MM.1S (cell line): ENCODE measurements at regions not wholly inside any gene's neighbourhood (a gene's known extent, or its start where the extent isn't known, plus 50 kb on each side); places are given as distances from the start of the nearest gene placed in this dataset.

Source experiments
- DNase-seq: peaks from one replicate; pipeline ENCODE4 v3.0.0-alpha.2; 2015
- H2AFZ ChIP-seq: fragments of 300-600 bp; sonication (generic); 2 replicates; pipeline ENCODE4 v1.6.0; 2016; ENCODE audit warnings: antibody characterized with exemption, low read length
- H3F3A ChIP-seq: fragments of 300-600 bp; sonication (generic); 2 replicates; pipeline ENCODE4 v1.6.1; 2016; ENCODE audit warnings: mild to moderate bottlenecking, antibody characterized with exemption, low read length, moderate library complexity, mixed read lengths; ENCODE audit not compliant: insufficient read depth
- H3K27ac ChIP-seq: fragments of 300-600 bp; sonication (generic); 2 replicates; pipeline ENCODE4 v1.5.1; 2016; ENCODE audit warnings: mild to moderate bottlenecking, low read length
- H3K27me3 ChIP-seq: fragments of 300-600 bp; sonication (generic); replicated peaks from 2 replicates; pipeline ENCODE4 v1.6.0; 2016; ENCODE audit warnings: low read length; ENCODE audit not compliant: insufficient read depth
- H3K36me3 ChIP-seq: fragments of 300-600 bp; sonication (generic); replicated peaks from 2 replicates; pipeline ENCODE4 v1.6.1; 2016; ENCODE audit warnings: mild to moderate bottlenecking, low read length, mixed read lengths; ENCODE audit not compliant: insufficient read depth
- H3K4me1 ChIP-seq: fragments of 300-600 bp; sonication (generic); 2 replicates; pipeline ENCODE4 v1.6.1; 2016; ENCODE audit warnings: low read length, mixed read lengths
- H3K4me2 ChIP-seq: fragments of 300-600 bp; sonication (generic); 2 replicates; pipeline ENCODE4 v1.6.0; 2016; ENCODE audit warnings: low read depth, low read length
- H3K4me3 ChIP-seq: fragments of 300-600 bp; sonication (generic); 2 replicates; pipeline ENCODE4 v1.5.1; 2016; ENCODE audit warnings: low read length, mixed read lengths
- H3K79me2 ChIP-seq: fragments of 300-600 bp; sonication (generic); 2 replicates; pipeline ENCODE4 v1.6.1; 2016; ENCODE audit warnings: mixed run types, low read length, mixed read lengths
- H3K9ac ChIP-seq: fragments of 300-600 bp; sonication (generic); 2 replicates; pipeline ENCODE4 v1.6.1; 2016; ENCODE audit warnings: low read length, mixed read lengths
- H3K9me2 ChIP-seq: fragments of 300-600 bp; sonication (generic); replicated peaks from 2 replicates; pipeline ENCODE4 v1.6.1; 2016; ENCODE audit warnings: mild to moderate bottlenecking, low read length, mixed read lengths; ENCODE audit not compliant: insufficient read depth
- H3K9me3 ChIP-seq: fragments of 300-600 bp; sonication (generic); replicated peaks from 2 replicates; pipeline ENCODE4 v1.6.1; 2016; ENCODE audit warnings: mild to moderate bottlenecking, low read length, mixed read lengths; ENCODE audit not compliant: insufficient read depth
- H4K20me1 ChIP-seq: fragments of 300-600 bp; sonication (generic); 2 replicates; pipeline ENCODE4 v1.6.1; 2016; ENCODE audit warnings: mild to moderate bottlenecking, low read length, moderate library complexity, mixed read lengths; ENCODE audit not compliant: insufficient read depth
- EZH2 ChIP-seq: fragments of 300-600 bp; sonication (generic); optimal IDR thresholded peaks from 2 replicates; pipeline ENCODE3; 2017; ENCODE audit warnings: low read depth, mild to moderate bottlenecking, antibody characterized with exemption, low read length, mixed read lengths
- EZH2phosphoT487 ChIP-seq: fragments of 300-600 bp; sonication (generic); IDR thresholded peaks from 2 replicates; pipeline ENCODE4 v1.6.1; 2018; ENCODE audit warnings: antibody characterized with exemption, low read length
- TF ChIP-seq, protein P1 (sequence below): fragments of 300-600 bp; sonication (generic); IDR thresholded peaks from 2 replicates; pipeline ENCODE4 v1.5.1; 2016; ENCODE audit warnings: antibody characterized with exemption, low read length, mixed read lengths

DNA sequence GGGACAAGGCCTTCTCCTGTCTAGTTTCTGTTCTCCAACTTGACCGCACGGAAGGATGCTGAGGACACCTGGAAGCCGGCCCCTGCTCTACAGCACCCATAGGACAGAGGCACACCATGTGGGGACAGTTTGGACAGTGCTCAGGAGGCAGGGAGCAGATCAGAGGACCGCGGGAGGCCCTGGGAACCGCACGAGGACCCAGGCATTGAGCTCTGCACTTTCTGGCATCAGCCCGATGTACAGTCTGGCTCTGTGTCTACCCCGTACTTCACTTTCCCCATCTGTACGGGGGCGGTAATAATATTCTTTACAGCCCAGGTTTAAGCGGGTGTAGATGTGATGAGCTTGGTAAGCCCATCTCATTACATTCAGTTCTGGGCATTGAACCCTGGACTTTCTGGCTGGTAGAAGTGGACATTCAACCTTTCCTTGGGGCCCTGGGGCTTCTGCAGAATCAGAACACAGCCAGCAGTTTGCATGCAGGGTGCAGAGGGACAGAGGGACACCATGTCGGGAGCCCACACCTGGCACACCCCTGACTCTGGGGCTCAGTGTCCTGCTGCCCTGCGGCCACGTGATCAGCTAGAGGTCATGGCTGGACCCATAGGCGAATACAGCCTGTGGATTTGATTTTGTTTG, 258.7 kb downstream of the SEC14L1 start:
- no peak for DNase-seq
- Histone ChIP-seq H3K4me3 (no peak overlapping the region), H4K20me1 (no peaks in the 10 kb centered on the region; the same call in 1 of the 2 replicates), H3K4me1 (no peaks in the 10 kb centered on the region), H3K79me2 (peaks cover 95% of the 10 kb centered on the region), H2AFZ (no peak overlapping the region), H3K9me2 (no peaks in the 10 kb centered on the region), H3K36me3 (no peaks in the 10 kb centered on the region), H3K27ac (no peak overlapping the region), H3K27me3 (no peaks in the 10 kb centered on the region), H3K9ac (no peak overlapping the region), H3K9me3 (no peaks in the 10 kb centered on the region), H3F3A (no peaks in the 10 kb centered on the region), H3K4me2 (no peak overlapping the region)
- TF ChIP-seq EZH2phosphoT487 = no peak
- no peak for TF ChIP-seq EZH2
- TF ChIP-seq, protein P1, sequence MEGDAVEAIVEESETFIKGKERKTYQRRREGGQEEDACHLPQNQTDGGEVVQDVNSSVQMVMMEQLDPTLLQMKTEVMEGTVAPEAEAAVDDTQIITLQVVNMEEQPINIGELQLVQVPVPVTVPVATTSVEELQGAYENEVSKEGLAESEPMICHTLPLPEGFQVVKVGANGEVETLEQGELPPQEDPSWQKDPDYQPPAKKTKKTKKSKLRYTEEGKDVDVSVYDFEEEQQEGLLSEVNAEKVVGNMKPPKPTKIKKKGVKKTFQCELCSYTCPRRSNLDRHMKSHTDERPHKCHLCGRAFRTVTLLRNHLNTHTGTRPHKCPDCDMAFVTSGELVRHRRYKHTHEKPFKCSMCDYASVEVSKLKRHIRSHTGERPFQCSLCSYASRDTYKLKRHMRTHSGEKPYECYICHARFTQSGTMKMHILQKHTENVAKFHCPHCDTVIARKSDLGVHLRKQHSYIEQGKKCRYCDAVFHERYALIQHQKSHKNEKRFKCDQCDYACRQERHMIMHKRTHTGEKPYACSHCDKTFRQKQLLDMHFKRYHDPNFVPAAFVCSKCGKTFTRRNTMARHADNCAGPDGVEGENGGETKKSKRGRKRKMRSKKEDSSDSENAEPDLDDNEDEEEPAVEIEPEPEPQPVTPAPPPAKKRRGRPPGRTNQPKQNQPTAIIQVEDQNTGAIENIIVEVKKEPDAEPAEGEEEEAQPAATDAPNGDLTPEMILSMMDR = no peak

- H3K36me3 ChIP-seq = no peaks in the 10 kb centered on the region
- H3K27ac ChIP-seq = no peak overlapping the region
- H3F3A ChIP-seq = no peaks in the 10 kb centered on the region
- H3K27me3 ChIP-seq = no peaks in the 10 kb centered on the region
- H3K4me1 ChIP-seq = no peaks in the 10 kb centered on the region
- no peak overlapping the region for H3K4me2 ChIP-seq
- H4K20me1 ChIP-seq = no peaks in the 10 kb centered on the region; the same call in 1 of the 2 replicates
- H3K9ac ChIP-seq = no peak overlapping the region
- H3K9me3 ChIP-seq = no peaks in the 10 kb centered on the region
- no peaks in the 10 kb centered on the region for H3K9me2 ChIP-seq
- DNase-seq = no peak
- H3K79me2 ChIP-seq = peaks cover 96% of the 10 kb centered on the region
- H3K4me3 ChIP-seq = no peak overlapping the region
- TF ChIP-seq EZH2 = no peak
- TF ChIP-seq, protein P1 = no peak
- no peak for TF ChIP-seq EZH2phosphoT487
- no peak overlapping the region for H2AFZ ChIP-seq
These were observed 259.7 kb downstream of the SEC14L1 start for GRCh38 chr17:77400445-77400870.

DNA sequence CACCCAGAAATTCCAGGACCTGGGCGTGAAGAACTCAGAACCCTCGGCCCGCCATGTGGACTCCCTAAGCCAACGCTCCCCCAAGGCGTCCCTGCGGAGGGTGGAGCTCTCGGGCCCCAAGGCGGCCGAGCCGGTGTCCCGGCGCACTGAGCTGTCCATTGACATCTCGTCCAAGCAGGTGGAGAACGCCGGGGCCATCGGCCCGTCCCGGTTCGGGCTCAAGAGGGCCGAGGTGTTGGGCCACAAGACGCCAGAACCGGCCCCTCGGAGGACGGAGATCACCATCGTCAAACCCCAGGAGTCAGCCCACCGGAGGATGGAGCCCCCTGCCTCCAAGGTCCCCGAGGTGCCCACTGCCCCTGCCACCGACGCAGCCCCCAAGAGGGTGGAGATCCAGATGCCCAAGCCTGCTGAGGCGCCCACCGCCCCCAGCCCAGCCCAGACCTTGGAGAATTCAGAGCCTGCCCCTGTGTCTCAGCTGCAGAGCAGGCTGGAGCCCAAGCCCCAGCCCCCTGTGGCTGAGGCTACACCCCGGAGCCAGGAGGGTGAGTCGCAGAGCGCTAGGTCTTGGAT, 261.5 kb downstream of the SEC14L1 start:
- no peak overlapping the region for H3K4me2 ChIP-seq
- peaks cover 95% of the 10 kb centered on the region for H3K79me2 ChIP-seq
- H3K36me3 ChIP-seq = no peaks in the 10 kb centered on the region
- H3K4me3 ChIP-seq = no peak overlapping the region
- H3K4me1 ChIP-seq = no peaks in the 10 kb centered on the region
- no peaks in the 10 kb centered on the region for H3K9me2 ChIP-seq
- DNase-seq = no peak
- H3F3A ChIP-seq = no peaks in the 10 kb centered on the region
- H3K9me3 ChIP-seq = no peaks in the 10 kb centered on the region
- no peak overlapping the region for H3K9ac ChIP-seq
- H3K27me3 ChIP-seq = no peaks in the 10 kb centered on the region
- TF ChIP-seq EZH2 (no peak), EZH2phosphoT487 (no peak)
- TF ChIP-seq, protein P1 = no peak
- H3K27ac ChIP-seq = no peak overlapping the region
- H2AFZ ChIP-seq = no peak overlapping the region
- H4K20me1 ChIP-seq = no peaks in the 10 kb centered on the region; the same call in 1 of the 2 replicates
